Suprapubic skin (tissue), 3 donors: ENCODE measurements at regions not wholly inside any gene's neighbourhood (a gene's known extent, or its start where the extent isn't known, plus 50 kb on each side); places are given as distances from the start of the nearest gene placed in this dataset.

Source experiments
- CTCF ChIP-seq, 2 donors: fragments of 200-600 bp in 1 of 2; fragments of 450-650 bp in 1 of 2; sonication (generic) in 1 of 2; IDR thresholded peaks; one replicate each; pipeline ENCODE4 v1.5.1; 2016 to 2019; ENCODE audit warnings: antibody characterized with exemption in 2 of 2, mild to moderate bottlenecking in 1 of 2, moderate library complexity in 1 of 2
- POLR2A ChIP-seq, 2 donors: fragments of 450-650 bp; IDR thresholded peaks; one replicate each; pipeline ENCODE4 v1.6.1; 2017; ENCODE audit warnings: antibody characterized with exemption in 2 of 2, mild to moderate bottlenecking in 2 of 2, moderate library complexity in 2 of 2

DNA sequence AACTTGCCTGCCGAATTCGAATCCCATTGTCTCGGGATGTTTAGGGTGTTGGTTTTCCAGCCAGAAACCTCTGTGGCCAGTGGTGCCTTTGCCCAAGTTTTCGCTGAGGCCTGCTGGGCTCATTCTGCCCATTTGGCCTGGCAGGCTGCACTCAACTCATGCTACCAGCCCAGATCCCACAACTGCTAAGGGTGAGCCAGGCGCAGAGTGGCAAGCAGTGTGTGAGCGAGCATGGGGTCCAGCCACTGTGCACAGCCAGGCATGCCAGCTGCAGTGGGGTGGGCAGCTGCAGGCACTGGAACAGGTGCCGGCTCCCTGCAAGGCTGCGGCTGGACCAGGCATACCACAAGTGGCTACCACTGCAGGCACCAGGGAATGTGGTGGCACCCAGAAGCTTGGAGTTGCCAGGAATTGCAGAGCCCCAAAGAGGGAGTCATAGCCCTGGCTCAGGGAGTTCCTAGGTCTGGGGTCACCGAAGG, 151.4 kb upstream of the P2RY1 start:
- TF ChIP-seq POLR2A (IDR thresholded peaks at IDR 0.05) = no peak
- TF ChIP-seq CTCF (IDR thresholded peaks at IDR 0.05) = no peak
